ENCODE measurements at regions not wholly inside any gene's neighbourhood (a gene's known extent, or its start where the extent isn't known, plus 50 kb on each side); places are given as distances from the start of the nearest gene placed in this dataset.
"Not testable (repeated sequence)": the region's sequence is repeated elsewhere in the genome, so short reads cannot be mapped to it uniquely, and the experiment has no call there.

DNA sequence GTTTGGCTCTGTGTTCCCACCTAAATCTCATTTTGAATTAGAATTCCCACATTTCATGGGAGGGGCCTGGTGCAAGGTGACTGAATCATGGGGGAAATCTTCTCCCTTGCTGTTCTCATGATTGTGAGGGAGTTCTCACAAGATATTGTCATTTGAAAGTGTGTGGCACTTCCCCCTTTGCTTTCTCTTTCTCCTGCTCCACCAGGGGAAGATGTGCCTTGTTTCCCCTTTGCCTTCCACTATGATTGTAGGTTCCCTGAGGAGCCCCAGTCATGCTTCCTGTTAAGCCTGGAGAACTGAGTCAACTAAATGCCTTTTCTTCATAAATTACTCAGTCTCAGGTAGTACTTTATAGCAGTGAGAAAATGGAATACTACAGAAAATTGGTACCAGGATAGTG is 157.2 kb upstream of the TPRG1 start:
- TF ChIP-seq, protein P1, sequence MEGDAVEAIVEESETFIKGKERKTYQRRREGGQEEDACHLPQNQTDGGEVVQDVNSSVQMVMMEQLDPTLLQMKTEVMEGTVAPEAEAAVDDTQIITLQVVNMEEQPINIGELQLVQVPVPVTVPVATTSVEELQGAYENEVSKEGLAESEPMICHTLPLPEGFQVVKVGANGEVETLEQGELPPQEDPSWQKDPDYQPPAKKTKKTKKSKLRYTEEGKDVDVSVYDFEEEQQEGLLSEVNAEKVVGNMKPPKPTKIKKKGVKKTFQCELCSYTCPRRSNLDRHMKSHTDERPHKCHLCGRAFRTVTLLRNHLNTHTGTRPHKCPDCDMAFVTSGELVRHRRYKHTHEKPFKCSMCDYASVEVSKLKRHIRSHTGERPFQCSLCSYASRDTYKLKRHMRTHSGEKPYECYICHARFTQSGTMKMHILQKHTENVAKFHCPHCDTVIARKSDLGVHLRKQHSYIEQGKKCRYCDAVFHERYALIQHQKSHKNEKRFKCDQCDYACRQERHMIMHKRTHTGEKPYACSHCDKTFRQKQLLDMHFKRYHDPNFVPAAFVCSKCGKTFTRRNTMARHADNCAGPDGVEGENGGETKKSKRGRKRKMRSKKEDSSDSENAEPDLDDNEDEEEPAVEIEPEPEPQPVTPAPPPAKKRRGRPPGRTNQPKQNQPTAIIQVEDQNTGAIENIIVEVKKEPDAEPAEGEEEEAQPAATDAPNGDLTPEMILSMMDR (IDR thresholded peaks at IDR 0.05; ENCODE audit: low read depth, low read length, missing control alignments), result no peak
- no peak overlapping the region for H3K4me3 ChIP-seq (replicated peaks; ENCODE audit: low read depth, low read length)
- DNase-seq (ENCODE audit: extremely low read depth, low read depth), result no peak

DNA sequence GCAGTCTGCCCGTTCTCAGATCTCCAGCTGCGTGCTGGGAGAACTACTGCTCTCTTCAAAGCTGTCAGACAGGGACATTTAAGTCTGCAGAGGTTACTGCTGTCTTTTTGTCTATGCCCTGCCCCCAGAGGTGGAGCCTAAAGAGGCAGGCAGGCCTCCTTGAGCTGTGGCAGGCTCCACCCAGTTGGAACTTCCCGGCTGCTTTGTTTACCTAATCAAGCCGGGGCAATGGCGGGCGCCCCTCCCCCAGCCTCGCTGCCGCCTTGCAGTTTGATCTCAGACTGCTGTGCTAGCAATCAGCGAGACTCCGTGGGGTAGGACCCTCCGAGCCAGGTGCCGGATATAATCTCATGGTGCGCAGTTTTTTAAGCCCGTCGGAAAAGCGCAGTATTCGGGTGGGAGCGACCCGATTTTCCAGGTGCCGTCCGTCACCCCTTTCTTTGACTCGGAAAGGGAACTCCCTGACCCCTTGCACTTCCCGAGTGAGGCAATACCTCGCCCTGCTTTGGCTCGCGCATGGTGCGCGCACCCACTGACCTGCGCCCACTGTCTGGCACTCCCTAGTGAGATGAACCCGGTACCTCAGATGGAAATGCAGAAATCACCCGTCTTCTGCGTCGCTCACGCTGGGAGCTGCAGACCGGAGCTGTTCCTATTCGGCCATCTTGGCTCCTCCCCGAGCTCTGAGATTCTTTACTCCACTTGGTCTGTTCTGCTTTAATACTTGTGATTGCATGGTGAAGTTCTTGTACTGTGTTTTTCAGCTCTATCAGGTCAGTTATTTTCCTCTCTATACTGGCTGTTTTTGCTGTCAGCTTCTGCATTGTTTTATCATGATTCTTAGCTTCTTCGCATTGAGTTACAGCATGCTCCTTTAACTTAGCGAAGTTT is 148.9 kb upstream of the TPRG1 start:
- not testable (repeated sequence) for H3K4me3 ChIP-seq (replicated peaks; ENCODE audit: low read depth, low read length); DNase-seq (ENCODE audit: extremely low read depth, low read depth)

DNA sequence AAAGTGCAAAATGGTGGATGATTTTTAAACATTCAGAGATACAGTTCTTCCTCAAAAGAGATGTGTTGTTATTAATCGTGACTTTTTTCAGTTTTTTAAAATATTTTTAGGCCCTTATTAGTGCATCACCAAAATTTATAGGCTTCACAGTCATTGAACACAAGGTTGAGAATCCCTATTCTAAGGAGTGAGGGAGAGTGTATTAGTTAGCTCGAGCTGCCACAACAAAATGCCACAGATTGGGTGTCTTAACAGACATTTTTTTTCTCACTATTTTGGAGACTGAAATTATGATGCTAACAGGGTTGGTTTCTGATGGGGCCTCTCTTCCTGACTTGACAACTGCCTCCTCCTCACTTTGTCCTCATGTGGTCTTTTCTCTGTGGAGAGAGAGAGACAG is 145.9 kb upstream of the TPRG1 start:
- no peak for DNase-seq (ENCODE audit: extremely low read depth, low read depth)
- TF ChIP-seq, protein P1 (IDR thresholded peaks at IDR 0.05; ENCODE audit: low read depth, low read length, missing control alignments), result no peak
- H3K4me3 ChIP-seq (replicated peaks; ENCODE audit: low read depth, low read length), result no peak overlapping the region

DNA sequence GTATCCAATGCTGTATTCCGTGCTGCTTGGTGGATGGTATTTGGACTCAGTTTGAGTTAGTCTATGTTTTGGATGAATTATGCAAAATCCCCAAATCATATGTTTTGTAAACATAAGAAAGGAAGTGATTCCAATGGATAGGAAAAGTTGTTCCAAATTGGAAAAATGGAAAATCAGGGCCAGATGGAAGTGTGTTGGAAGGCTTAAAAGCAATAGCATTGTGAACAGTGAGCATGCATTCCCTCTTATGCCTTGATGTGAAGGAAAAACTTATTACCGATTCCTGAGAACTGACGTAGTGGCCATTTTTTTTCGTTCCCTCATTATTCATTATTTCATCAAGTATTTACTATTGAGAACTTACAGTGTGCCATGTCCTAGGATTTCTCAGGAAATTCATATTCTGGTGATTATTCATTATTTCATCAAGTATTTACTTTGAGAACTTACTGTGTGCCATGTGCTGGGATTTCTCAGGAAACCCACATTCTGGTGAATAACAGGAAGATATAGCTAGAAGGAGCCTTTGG is 144.1 kb upstream of the TPRG1 start:
- no peak for DNase-seq (ENCODE audit: extremely low read depth, low read depth)
- TF ChIP-seq, protein P1 (IDR thresholded peaks at IDR 0.05; ENCODE audit: low read depth, low read length, missing control alignments), result no peak
- H3K4me3 ChIP-seq (replicated peaks; ENCODE audit: low read depth, low read length), result no peak overlapping the region

DNA sequence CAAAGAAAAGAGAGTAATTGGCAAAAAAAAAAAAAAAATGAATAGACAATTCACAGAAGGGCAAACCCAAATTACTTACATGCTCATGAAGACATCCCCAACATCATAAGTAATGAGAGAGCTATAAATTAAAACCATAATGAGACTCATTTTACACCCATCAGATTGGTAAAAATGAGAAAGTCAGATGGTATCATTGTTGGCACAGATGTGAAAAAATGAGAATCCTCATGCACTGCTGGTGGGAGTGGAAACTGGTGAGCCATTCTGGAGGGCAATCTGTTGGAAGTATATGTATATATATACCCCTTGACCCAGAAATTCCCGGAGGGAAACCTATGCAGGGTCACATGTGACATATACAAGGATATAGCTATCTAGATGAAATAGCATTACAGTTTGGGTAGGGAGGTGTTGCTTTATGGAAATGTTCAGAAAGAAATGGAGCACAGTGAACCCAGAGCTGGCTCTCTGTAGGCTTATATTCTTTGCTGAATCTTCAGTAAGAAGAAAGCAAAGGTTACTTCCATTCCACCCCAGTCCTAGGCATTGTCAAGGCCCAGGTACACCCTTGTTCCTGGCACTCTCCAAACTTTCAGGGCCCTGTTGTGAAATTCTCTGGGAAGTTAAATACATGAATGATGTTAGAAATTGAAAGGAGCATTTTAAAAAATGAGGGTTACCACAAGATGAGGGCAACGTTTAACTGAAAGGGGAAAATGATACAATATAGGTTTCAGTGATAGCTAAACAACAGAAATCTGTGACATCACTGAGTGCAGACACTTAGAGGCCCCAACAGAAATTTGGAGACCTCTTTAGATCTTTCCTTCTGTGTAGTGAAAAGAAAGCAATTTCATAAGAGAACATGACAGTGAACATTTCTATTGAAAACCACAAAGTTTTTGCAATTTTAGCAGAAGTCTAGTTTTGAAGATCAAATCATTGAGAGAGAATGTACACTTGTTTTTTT is 132.7 kb upstream of the TPRG1 start:
- DNase-seq (ENCODE audit: extremely low read depth, low read depth), result no peak
- H3K4me3 ChIP-seq (replicated peaks; ENCODE audit: low read depth, low read length), result no peak overlapping the region
- TF ChIP-seq, protein P1 (IDR thresholded peaks at IDR 0.05; ENCODE audit: low read depth, low read length, missing control alignments), result no peak

DNA sequence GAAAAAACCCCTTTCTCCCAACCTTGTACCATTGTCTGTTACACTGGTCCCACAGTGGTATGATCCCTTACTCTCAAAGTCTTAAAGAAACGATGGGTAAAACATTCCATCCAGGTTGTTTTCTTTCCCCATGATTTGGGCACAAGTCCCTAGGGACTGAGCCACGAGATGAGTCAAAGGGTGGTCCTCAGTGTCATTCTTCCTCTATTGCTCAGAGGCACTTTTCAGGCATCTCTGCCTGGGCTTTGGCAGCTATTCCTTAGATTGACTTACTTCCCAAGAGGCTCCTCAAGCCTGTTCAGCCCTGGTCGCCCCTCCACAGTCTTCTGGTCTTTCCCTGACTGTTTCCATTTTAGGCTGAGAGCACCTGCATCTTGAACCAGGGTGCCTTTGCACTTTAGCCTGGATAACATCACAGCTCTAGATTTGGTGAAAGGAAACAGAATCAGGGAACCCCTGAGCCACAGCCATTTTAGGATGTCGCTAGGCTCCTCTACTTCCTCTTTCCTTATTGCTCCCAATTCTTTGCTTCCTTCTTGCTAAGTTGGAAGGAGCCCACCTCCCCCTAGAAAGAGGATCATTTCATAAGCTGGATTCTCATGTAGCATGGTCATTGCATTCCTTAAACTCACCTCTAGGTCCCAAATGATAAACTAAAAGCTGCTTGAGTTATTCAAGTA is 131.0 kb upstream of the TPRG1 start:
- DNase-seq (ENCODE audit: extremely low read depth, low read depth), result no peak
- TF ChIP-seq, protein P1 (IDR thresholded peaks at IDR 0.05; ENCODE audit: low read depth, low read length, missing control alignments), result no peak
- no peak overlapping the region for H3K4me3 ChIP-seq (replicated peaks; ENCODE audit: low read depth, low read length)
